Lower lobe of right lung (tissue), 2 donors: ENCODE measurements at regions not wholly inside any gene's neighbourhood (a gene's known extent, or its start where the extent isn't known, plus 50 kb on each side); places are given as distances from the start of the nearest gene placed in this dataset.

Experiments
- ATAC-seq, 2 donors: fragments of 200-7000 bp; cut with Tn5 transposase; one replicate each; pipeline ENCODE4 v1.9.1; 2020 to 2022; ENCODE audit warnings: mild to moderate bottlenecking in 2 of 2, moderate library complexity in 2 of 2
- DNase-seq: peaks from one replicate; pipeline ENCODE4 v3.0.0-alpha.2; 2020
- H3K27ac ChIP-seq: fragments of 200-600 bp; one replicate; pipeline ENCODE4 v1.8.0; 2022
- H3K27me3 ChIP-seq: fragments of 200-600 bp; one replicate; pipeline ENCODE4 v1.8.0; 2022; ENCODE audit warnings: low read depth
- H3K36me3 ChIP-seq: fragments of 200-600 bp; one replicate; pipeline ENCODE4 v1.8.0; 2022; ENCODE audit warnings: mild to moderate bottlenecking
- H3K4me1 ChIP-seq: fragments of 200-600 bp; one replicate; pipeline ENCODE4 v1.8.0; 2022
- H3K4me3 ChIP-seq: fragments of 200-600 bp; one replicate; pipeline ENCODE4 v1.8.0; 2022; ENCODE audit warnings: mild to moderate bottlenecking
- H3K9me3 ChIP-seq: fragments of 200-600 bp; one replicate; pipeline ENCODE4 v1.8.0; 2022
- CTCF ChIP-seq: fragments of 200-600 bp; IDR thresholded peaks from one replicate; pipeline ENCODE4 v1.8.0; 2022; ENCODE audit warnings: antibody characterized with exemption, mild to moderate bottlenecking
- intact Hi-C: fragments of 100-400 bp; cut with DNase I; formaldehyde crosslinking; loops from one replicate; pipeline ENCODE4 v1.11.0; 2022
- donor health status: DM: no; HTN: yes; CAD: no; lungs with severe emphysema.

DNA sequence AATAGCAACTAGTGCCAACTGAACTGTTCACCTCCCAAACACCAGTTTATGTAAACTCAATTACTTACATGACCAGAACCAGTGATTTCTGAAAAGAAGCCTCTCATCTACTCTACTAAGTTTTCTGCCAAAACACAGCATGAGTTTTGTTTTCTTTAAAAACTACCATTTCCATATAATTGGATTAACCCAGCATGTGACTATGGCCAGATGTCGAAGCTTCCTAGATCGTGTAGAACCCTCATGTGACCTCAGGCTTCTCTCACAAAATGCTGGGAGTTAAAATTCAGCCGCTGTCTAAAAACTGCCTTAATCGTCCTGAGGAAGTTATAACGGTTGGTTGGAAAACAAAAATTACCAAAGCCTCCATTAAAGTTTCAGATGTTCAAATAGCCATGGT, 303.5 kb downstream of the IRX1 start:
- no peak for TF ChIP-seq CTCF
- Histone ChIP-seq H3K36me3 (no peaks in the 10 kb centered on the region), H3K4me3 (no peak overlapping the region), H3K9me3 (no peaks in the 10 kb centered on the region), H3K27me3 (no peaks in the 10 kb centered on the region), H3K27ac (no peak overlapping the region), H3K4me1 (no peaks in the 10 kb centered on the region)
- DNase-seq (no peak), ATAC-seq (no peak)
- intact Hi-C loops = no loop called here

DNA sequence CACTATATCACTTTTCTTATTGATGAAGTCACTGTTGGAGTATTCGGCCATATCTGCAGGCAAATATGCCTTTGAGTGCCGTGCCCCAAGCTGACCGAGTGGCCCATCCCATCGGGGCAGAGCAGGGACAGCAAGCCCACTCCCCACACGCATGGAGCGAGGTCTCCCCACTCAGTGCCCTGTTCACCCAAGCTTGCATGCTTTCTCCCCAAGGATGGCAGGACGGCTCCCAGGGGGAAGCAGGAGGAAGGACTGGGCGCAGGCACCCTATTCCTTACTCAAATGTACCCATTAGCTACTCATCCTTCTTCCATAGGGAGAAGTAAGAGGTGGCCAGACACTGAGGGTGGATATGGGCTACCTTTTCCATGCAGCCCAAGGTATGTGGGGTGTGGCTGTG, 309.0 kb downstream of the IRX1 start:
- no peak for ATAC-seq
- no peaks in the 10 kb centered on the region for H3K9me3 ChIP-seq
- H3K27me3 ChIP-seq = no peaks in the 10 kb centered on the region
- no peak for TF ChIP-seq CTCF
- intact Hi-C loops = no loop called here
- DNase-seq = no peak
- no peaks in the 10 kb centered on the region for H3K36me3 ChIP-seq
- H3K27ac ChIP-seq = no peak overlapping the region
- no peaks in the 10 kb centered on the region for H3K4me1 ChIP-seq
- H3K4me3 ChIP-seq = no peak overlapping the region

DNA sequence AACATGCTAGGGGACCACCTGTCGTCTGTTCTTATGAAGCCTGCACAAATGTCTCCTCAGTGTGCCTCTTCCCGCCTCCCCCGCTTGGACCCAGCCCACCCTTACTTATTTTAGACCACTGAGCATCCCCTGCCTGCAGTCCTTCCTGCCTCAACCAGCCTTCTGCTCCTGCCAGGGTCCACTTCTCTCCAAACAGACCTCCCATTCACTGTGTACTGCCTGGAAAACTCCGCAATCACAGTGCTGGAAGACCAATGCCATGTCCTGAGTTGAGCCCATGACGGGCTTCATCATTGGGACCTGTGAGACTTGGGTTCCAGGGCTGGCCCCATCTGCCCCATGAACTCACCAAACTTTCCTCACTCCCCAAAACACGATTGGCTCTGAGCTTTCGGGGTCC, 309.4 kb downstream of the IRX1 start:
- Histone ChIP-seq H3K27ac (no peak overlapping the region), H3K4me1 (no peaks in the 10 kb centered on the region), H3K27me3 (no peaks in the 10 kb centered on the region), H3K4me3 (no peak overlapping the region), H3K36me3 (no peaks in the 10 kb centered on the region), H3K9me3 (no peaks in the 10 kb centered on the region)
- no peak for TF ChIP-seq CTCF
- no peak for ATAC-seq
- DNase-seq = no peak
- intact Hi-C loops = no loop called here

DNA sequence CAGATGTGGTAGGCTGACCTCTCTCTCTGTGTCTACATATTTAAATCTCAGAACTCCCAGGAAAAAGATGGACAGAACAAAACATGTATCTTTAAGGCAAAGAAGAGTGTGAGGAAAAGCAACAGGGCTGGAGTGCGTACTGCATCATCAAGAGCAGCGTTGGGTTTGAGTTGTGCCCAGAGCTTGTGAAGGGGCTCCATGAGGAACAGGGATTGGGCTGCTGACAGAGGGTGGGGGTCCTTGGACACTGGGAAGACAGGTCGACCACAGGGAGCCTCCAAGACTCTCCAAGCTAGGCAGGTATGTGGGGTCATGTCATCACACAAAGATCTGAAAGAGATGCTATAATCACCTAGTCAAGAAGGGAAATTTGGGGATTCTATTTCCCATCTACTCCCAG, 309.9 kb downstream of the IRX1 start:
- no peak for TF ChIP-seq CTCF
- Histone ChIP-seq H3K36me3 (no peaks in the 10 kb centered on the region), H3K27me3 (no peaks in the 10 kb centered on the region), H3K4me3 (no peak overlapping the region), H3K9me3 (no peaks in the 10 kb centered on the region), H3K27ac (no peak overlapping the region), H3K4me1 (no peaks in the 10 kb centered on the region)
- ATAC-seq (no peak), DNase-seq (no peak)
- intact Hi-C loops = no loop called here

- no peak for ATAC-seq
- H3K27ac ChIP-seq = no peak overlapping the region
Observed at GRCh38 chr5:3911111-3911510, 315.5 kb downstream of the IRX1 start.

More at GRCh38 chr5:3911111-3911510, 315.5 kb downstream of the IRX1 start:
- intact Hi-C loops = no loop called here
- Histone ChIP-seq H3K27me3 (no peaks in the 10 kb centered on the region), H3K4me3 (no peak overlapping the region), H3K9me3 (no peaks in the 10 kb centered on the region), H3K36me3 (no peaks in the 10 kb centered on the region), H3K4me1 (no peaks in the 10 kb centered on the region)
- no peak for DNase-seq
- no peak for TF ChIP-seq CTCF
